ES-I3 (cell line): ENCODE measurements at regions not wholly inside any gene's neighbourhood (a gene's known extent, or its start where the extent isn't known, plus 50 kb on each side); places are given as distances from the start of the nearest gene placed in this dataset.

Experiments used
- H3K36me3 ChIP-seq: 2 replicates; pipeline ENCODE4 v1.6.1; 2013; ENCODE audit warnings: mild to moderate bottlenecking, low read length, control low read depth, moderate library complexity; ENCODE audit not compliant: insufficient read depth
- H3K4me1 ChIP-seq: 2 replicates; pipeline ENCODE4 v1.6.1; 2013; ENCODE audit warnings: mild to moderate bottlenecking, control low read depth, low read length; ENCODE audit not compliant: insufficient read depth
- H3K9ac ChIP-seq: 2 replicates; pipeline ENCODE4 v1.6.1; 2013; ENCODE audit warnings: low read depth, mild to moderate bottlenecking, low read length, moderate library complexity
- H3K9me3 ChIP-seq: 2 replicates; pipeline ENCODE4 v1.6.1; 2013; ENCODE audit warnings: mild to moderate bottlenecking, low read length, moderate library complexity; ENCODE audit not compliant: control insufficient read depth, insufficient read depth

DNA sequence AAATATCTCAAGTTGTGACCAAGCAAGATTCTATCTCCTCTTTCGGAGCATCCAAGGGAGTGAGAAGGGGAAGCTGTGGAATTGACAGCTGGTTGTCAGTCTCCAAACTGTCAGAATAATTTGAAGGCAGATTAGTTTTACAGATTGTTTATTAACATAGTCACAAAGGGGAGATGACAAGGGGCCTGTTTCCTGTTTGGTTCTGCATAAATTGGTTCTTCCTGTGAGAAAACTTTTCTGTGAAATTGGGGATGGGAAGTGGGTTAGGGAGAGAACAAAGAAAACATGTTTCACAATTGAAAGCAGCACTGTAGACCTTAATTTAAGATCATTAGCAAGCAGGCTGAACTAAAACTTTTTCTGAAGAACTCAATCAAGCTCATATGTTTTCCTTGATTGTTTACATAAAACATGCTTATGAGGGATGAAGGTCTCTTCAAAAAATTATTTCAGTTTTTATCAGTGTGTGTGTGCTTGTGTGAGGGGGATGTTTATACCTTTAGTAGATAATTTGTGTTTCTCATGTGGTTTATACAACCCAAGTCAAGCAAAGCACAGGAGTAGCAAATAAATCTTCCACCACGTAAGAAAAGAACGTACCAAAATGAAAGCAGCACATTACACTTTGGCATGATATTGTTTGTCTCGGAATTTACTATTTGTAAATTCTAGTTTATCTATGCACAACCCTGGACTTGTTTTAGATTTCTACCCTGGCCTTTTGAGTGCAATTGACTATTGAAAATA, 604.9 kb upstream of the CDH2 start:
- no peaks in the 10 kb centered on the region; the same call in 1 of the 2 replicates for H3K4me1 ChIP-seq
- H3K9ac ChIP-seq: no peak overlapping the region
- H3K36me3 ChIP-seq: no peaks in the 10 kb centered on the region
- H3K9me3 ChIP-seq: no peaks in the 10 kb centered on the region

DNA sequence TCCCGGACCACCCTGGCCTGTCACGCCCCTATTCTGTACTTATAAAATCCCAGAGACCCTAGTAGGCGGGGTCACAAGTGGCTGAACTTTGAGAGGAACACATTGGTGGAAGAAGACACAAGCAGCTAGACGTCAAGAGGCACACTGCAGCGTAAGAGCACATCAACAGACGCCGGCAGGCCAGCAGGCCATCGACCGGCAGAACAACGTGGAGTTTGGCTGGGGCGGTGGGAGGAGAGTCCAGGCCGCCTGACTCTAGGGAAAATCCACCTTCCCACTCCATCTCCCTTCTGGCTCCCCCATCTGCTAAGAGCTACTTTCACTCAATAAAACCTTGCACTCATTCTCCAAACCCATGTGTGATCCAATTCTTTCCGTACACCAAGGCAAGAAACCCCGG, 601.8 kb upstream of the CDH2 start:
- Histone ChIP-seq H3K9me3 (no peaks in the 10 kb centered on the region), H3K36me3 (no peaks in the 10 kb centered on the region), H3K4me1 (no peaks in the 10 kb centered on the region; the same call in 1 of the 2 replicates), H3K9ac (no peak overlapping the region)

DNA sequence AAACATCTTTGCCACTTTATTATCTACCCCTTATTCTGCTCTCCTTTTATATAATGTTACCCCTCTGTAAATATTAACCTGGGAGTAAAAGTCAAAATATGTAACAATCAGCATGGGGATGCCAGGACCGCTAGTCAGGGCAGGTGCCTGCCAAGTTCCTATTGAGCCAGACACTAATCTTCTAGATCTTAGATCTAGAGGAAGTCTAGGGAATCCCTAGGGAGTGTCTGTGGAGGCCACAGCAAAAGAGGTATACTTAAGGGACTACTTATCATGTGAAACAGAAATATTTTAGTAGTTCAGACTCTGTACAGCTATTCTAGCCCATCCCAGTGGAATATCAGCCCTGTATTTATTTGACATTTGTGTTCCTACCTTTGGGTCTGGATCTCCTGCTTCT, 600.8 kb upstream of the CDH2 start:
- Histone ChIP-seq H3K36me3 (no peaks in the 10 kb centered on the region), H3K4me1 (no peaks in the 10 kb centered on the region; the same call in 1 of the 2 replicates), H3K9ac (no peak overlapping the region), H3K9me3 (no peaks in the 10 kb centered on the region)

DNA sequence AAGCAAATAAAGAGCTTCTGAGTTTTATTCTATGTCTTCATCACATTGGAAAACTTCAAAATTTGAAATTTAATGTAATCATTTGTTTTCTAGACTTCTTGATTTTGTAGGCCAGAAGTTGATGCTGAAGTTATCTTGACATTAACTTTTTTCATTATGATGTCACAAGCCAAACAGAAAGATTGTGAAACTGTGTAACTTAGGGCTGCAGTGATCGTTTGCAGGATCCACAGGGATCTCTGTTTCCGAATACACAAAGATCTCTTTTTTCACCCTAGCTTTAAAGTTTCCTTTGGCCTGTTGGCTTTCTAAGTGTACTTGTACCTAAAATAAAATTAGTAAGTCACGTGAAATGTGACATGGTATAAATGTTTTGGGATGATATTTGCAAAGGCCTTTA, 594.9 kb upstream of the CDH2 start:
- Histone ChIP-seq H3K4me1 (no peaks in the 10 kb centered on the region), H3K9me3 (no peaks in the 10 kb centered on the region), H3K9ac (no peak overlapping the region)

DNA sequence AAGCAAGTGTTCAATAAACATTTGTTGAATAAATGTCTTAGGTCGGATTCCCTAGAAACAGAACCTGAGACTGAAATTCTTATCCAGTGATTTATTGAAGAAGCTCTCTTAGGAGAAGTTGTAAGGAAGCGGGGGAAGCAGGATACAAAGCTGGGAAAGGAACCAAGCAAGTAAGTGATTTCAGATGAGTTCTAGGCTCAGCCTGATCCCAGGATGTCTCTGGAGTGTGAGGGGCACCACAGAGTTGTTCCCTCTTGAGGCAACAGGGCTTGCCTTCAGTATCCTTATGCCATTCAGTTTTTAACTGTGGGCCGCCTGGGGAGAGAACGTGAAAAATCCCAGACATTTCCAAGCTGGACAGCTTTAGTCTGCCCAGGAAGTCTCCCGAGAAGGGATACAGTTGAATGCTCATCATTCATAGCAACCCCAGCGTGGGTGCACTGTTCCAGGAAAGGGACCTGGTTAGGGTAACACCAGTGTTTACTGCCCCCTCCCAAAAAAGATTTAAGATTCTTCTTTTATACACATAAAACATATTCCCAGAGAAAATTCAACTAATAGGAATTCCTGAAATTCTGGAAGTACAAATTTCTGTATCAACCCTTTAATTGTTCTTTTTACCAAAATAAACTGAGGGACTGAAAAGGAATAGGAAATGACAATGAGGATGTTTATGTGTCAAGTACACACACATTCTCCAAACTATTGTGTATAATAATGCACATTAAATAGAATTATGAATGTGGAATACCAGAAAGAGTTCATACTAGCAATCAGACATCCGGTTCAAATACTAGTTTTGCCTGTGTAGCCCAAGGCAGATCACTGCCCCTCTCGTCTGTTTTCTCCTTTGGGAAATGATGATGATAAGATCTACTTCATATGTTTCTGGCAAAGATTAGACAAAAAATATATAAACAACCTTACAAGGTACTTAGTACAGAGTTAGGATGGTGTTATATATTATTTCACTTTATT, 592.1 kb upstream of the CDH2 start:
- Histone ChIP-seq H3K9me3 (no peaks in the 10 kb centered on the region), H3K9ac (no peak overlapping the region)

More for the DNA sequence above, 594.9 kb upstream of the CDH2 start:
- no peaks in the 10 kb centered on the region for H3K36me3 ChIP-seq

DNA sequence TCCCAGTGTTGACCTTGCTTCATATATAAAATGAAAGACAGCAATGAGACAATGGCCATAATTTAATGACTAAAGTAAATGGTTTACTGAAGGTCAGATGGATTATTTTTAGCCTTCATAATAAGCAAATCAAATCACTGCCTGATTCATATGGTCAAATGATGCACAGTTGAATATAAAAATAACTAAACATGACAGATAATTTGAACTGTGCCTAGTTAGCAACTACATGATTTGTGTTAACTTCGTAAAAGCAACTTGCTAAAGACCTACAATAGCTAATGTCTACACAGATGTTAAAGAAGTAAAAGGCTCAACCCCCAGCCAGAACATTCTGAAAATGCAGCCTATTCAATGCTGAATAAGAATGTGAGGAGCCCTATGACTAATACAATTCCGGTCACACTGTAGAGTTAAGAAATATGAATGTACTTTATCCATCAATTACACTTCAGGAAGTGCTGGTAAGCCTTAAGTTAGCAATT, 590.8 kb upstream of the CDH2 start:
- no peaks in the 10 kb centered on the region for H3K36me3 ChIP-seq
- H3K9ac ChIP-seq: no peak overlapping the region
- H3K9me3 ChIP-seq: no peaks in the 10 kb centered on the region
- H3K4me1 ChIP-seq: no peaks in the 10 kb centered on the region

More for the DNA sequence above, 592.1 kb upstream of the CDH2 start:
- H3K36me3 ChIP-seq: no peaks in the 10 kb centered on the region
- no peaks in the 10 kb centered on the region for H3K4me1 ChIP-seq

DNA sequence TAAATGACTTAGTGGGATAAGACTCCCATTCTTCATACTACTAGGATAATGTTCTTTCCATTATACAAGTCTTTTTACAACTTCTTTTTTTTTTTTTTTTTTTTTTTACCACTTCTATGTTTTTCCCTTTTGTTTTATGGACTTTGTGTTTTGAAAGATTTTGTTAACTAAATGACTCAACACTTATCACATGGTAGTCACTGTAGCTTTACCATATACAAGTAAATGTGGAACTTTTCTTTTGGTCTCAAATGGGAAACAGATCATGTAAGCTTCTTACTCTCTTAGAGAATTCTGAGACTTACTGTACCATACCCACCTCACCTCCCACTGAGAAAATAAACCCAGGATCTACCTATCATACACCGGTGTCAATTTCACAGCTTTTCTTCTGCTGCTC, 590.3 kb upstream of the CDH2 start:
- no peaks in the 10 kb centered on the region for H3K9me3 ChIP-seq
- no peak overlapping the region for H3K9ac ChIP-seq
- H3K36me3 ChIP-seq: no peaks in the 10 kb centered on the region
- H3K4me1 ChIP-seq: no peaks in the 10 kb centered on the region

DNA sequence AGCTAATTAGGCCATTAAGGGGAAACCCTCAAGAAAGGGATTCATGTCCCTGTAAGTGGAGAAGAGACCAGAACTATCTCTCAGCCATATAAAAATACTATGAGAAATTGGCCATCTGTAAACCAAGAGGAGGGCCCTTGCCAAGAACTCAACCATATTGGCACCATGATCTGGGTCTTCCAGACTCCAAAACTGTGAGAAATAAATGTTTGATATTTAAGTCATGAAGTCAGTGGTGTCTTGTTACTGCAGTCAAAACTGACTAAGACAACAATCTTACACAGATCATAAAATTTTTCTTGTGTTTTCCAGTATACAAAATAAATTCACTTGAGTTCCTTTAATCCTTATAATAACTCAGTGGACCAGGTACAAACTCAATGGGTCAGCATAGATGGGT, 589.8 kb upstream of the CDH2 start:
- Histone ChIP-seq H3K4me1 (no peaks in the 10 kb centered on the region), H3K9me3 (no peaks in the 10 kb centered on the region), H3K36me3 (no peaks in the 10 kb centered on the region), H3K9ac (no peak overlapping the region)

DNA sequence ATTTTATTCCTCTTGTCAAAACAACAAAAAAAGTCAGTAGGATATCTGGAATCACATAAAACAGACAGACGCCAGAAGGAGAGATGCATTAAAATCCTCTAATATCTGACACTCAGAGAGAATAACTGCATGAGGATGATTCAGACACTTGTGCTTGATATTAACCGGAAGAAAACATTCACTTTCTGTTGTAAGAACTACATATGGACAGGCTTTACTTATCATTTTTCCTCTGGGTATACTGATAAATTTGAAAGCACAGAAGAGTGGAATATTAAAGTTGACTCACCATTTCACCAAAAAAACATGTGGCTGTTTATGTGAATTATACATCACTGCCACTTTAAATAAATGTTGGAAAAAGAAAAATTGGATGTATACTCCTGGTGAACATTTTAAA, 589.1 kb upstream of the CDH2 start:
- Histone ChIP-seq H3K9me3 (no peaks in the 10 kb centered on the region), H3K9ac (no peak overlapping the region), H3K4me1 (no peaks in the 10 kb centered on the region), H3K36me3 (no peaks in the 10 kb centered on the region)

DNA sequence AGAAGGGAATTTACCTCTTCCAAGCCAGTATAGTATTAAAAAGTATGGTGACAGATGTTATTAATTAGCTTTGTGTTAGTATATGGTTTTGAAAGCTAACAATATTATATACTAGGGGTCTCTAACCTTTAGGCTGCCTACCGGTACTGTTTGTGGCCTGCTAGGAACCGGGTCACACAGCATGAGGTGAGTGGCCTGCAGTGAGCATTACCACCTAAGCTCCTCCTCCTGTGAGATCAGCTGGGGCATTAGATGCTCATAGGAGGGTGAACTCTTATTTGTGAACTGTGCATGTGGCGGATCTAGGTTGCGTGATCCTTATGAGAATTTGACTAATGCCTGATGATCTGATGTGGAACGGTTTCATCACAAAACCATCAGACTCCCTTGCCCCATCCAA, 583.4 kb upstream of the CDH2 start:
- Histone ChIP-seq H3K9me3 (no peaks in the 10 kb centered on the region), H3K4me1 (no peaks in the 10 kb centered on the region), H3K36me3 (no peaks in the 10 kb centered on the region), H3K9ac (no peak overlapping the region)

DNA sequence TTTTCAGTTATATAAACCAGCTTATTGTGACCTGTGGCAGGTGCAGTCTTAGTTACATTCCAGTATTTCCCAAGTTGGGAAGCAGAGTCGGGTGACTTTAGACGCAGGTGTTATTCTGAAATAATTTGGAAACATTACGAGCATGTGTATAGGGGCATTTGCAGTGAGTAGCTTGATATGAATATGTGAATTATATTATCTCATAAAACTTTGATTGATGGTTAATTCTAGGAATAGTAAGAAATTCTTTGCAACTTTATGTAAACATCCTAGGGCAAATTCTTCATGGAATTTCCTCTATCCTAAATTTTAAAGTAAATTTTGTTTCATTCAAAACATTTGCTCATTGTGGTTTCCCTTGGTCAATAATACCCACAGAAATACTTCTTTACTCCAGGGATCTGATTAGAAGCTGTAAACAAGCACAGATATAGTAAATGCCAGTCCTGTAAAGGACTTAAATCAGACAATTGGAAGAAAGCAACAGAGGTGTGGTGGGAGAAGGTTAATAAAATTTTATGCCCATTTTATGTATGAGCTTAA, 580.6 kb upstream of the CDH2 start:
- Histone ChIP-seq H3K4me1 (no peaks in the 10 kb centered on the region), H3K9ac (no peak overlapping the region), H3K9me3 (no peaks in the 10 kb centered on the region), H3K36me3 (no peaks in the 10 kb centered on the region)

DNA sequence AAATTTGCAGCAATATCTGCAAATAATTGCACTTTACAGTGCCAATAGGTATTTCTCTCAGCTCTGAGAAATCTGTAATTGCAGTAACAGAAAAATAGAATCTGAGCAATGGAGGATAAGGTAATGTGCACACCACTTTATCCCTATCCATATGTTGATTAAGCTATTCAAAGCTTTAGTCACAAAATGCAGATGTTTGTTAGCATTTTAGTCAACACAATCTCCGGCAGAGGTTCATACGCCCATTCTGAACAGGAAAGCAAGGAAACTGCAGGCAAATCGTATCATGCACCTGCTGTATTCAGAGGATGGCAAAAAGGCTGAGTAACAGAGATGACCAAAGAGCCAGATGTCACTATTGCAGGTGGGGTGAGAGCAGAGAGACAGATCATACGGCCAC, 566.2 kb upstream of the CDH2 start:
- Histone ChIP-seq H3K9ac (no peak overlapping the region), H3K36me3 (no peaks in the 10 kb centered on the region), H3K4me1 (no peaks in the 10 kb centered on the region; the same call in 1 of the 2 replicates), H3K9me3 (no peaks in the 10 kb centered on the region)

DNA sequence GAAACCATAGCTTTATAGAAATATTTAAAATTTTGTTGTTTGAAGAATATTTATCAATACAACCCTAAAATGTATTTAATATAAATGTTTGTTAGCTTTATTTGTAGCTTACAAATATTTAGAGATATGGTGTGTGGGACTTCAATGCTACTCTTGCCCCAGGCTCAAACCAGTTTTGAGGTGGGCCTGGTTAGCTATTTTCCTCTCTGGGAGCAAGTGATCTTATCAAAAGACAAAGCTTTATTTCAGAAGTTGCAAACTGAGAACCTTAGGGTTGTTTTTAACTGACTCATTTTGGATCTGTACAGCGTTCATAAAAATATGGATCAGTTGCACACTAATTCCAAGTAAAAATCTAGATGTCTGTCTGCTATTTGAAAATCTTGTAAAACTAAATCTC, 563.6 kb upstream of the CDH2 start:
- H3K9ac ChIP-seq: no peak overlapping the region
- no peaks in the 10 kb centered on the region for H3K9me3 ChIP-seq
- no peaks in the 10 kb centered on the region for H3K36me3 ChIP-seq

DNA sequence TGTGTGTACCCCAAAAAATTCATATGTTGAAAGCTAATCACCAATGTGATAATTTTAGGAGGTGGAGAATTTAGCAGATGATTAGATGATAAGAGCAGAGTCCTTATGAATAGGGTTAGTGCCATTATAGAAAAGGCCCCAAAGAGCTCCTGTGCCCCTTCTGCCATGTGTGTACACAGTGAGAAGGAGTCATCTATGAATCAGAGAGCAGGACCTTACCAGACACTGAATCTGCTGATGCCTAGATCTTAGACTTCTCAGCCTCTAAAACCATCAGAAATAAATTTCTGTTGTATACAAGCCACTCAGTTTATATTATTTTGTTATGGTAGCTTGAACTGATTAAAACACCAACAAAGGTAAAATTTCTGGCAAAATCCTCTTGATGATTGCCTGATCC, 560.0 kb upstream of the CDH2 start:
- Histone ChIP-seq H3K4me1 (no peaks in the 10 kb centered on the region; the same call in 1 of the 2 replicates), H3K36me3 (no peaks in the 10 kb centered on the region), H3K9me3 (no peaks in the 10 kb centered on the region), H3K9ac (no peak overlapping the region)

More for the DNA sequence above, 563.6 kb upstream of the CDH2 start:
- H3K4me1 ChIP-seq: no peaks in the 10 kb centered on the region; the same call in 1 of the 2 replicates
